SJCRH30 (cell line): ENCODE measurements at regions not wholly inside any gene's neighbourhood (a gene's known extent, or its start where the extent isn't known, plus 50 kb on each side); places are given as distances from the start of the nearest gene placed in this dataset.
"Not testable (repeated sequence)": the region's sequence is repeated elsewhere in the genome, so short reads cannot be mapped to it uniquely, and the experiment has no call there.

Experiments used
- DNase-seq, 2 experiments: peaks; one replicate each; pipeline ENCODE4 v3.0.0-alpha.2; 2015 to 2020
- H3K27ac ChIP-seq: fragments of 250-450 bp; sonication (Bioruptor Pico); 2 replicates; pipeline ENCODE4 v1.5.1; 2020; ENCODE audit warnings: mild to moderate bottlenecking, moderate library complexity
- H3K27me3 ChIP-seq: fragments of 250-450 bp; sonication (Bioruptor Pico); 2 replicates; pipeline ENCODE4 v1.5.1; 2020; ENCODE audit warnings: mild to moderate bottlenecking, moderate library complexity
- H3K36me3 ChIP-seq: fragments of 250-450 bp; sonication (Bioruptor Pico); 2 replicates; pipeline ENCODE4 v1.5.1; 2020; ENCODE audit warnings: mild to moderate bottlenecking, moderate library complexity
- H3K4me1 ChIP-seq: fragments of 250-450 bp; sonication (Bioruptor Pico); 2 replicates; pipeline ENCODE4 v1.5.1; 2020; ENCODE audit warnings: mild to moderate bottlenecking, moderate library complexity
- H3K4me3 ChIP-seq: fragments of 250-450 bp; sonication (Bioruptor Pico); 2 replicates; pipeline ENCODE4 v1.5.1; 2020; ENCODE audit warnings: mild to moderate bottlenecking, moderate library complexity
- H3K9me3 ChIP-seq: fragments of 250-450 bp; sonication (Bioruptor Pico); replicated peaks from 2 replicates; pipeline ENCODE4 v1.5.1; 2020; ENCODE audit warnings: mild to moderate bottlenecking, moderate library complexity

- H3K27me3 ChIP-seq, result peaks cover 4% of the 10 kb centered on the region; the same call in 1 of the 2 replicates
- no peaks in the 10 kb centered on the region for H3K36me3 ChIP-seq
- H3K27ac ChIP-seq, result no peak overlapping the region
- no peak overlapping the region for H3K4me3 ChIP-seq
- H3K9me3 ChIP-seq, result no peaks in the 10 kb centered on the region
- H3K4me1 ChIP-seq, result no peaks in the 10 kb centered on the region
- no peak for DNase-seq
These were observed 141.8 kb upstream of the ALKAL2 start for GRCh38 chr2:429575-430254.

GRCh38 chr2:429142-429541, 141.3 kb upstream of the ALKAL2 start:
- H3K4me3 ChIP-seq, result no peak overlapping the region
- no peak for DNase-seq
- peaks cover 4% of the 10 kb centered on the region; the same call in 1 of the 2 replicates for H3K27me3 ChIP-seq
- H3K4me1 ChIP-seq, result no peaks in the 10 kb centered on the region
- H3K9me3 ChIP-seq, result no peaks in the 10 kb centered on the region
- H3K36me3 ChIP-seq, result no peaks in the 10 kb centered on the region
- H3K27ac ChIP-seq, result no peak overlapping the region

GRCh38 chr2:428591-428990, 140.7 kb upstream of the ALKAL2 start:
- no peak overlapping the region for H3K27ac ChIP-seq
- no peaks in the 10 kb centered on the region for H3K9me3 ChIP-seq
- no peak for DNase-seq
- H3K4me1 ChIP-seq, result no peaks in the 10 kb centered on the region
- no peaks in the 10 kb centered on the region for H3K36me3 ChIP-seq
- H3K4me3 ChIP-seq, result no peak overlapping the region
- H3K27me3 ChIP-seq, result peaks cover 4% of the 10 kb centered on the region; the same call in 1 of the 2 replicates

- not testable (repeated sequence) for DNase-seq, H3K4me3 ChIP-seq, H3K4me1 ChIP-seq, H3K36me3 ChIP-seq, H3K27me3 ChIP-seq, H3K9me3 ChIP-seq, H3K27ac ChIP-seq
These were observed 138.8 kb upstream of the ALKAL2 start for GRCh38 chr2:426696-427095.

- Histone ChIP-seq H3K27ac (no peak overlapping the region), H3K4me1 (no peaks in the 10 kb centered on the region), H3K36me3 (no peaks in the 10 kb centered on the region), H3K4me3 (no peak overlapping the region), H3K27me3 (no peaks in the 10 kb centered on the region), H3K9me3 (no peaks in the 10 kb centered on the region)
- DNase-seq, result no peak
These were observed 138.1 kb upstream of the ALKAL2 start for GRCh38 chr2:425947-426346.

GRCh38 chr2:425243-425642, 137.4 kb upstream of the ALKAL2 start:
- H3K27ac ChIP-seq, result no peak overlapping the region
- DNase-seq, result no peak
- H3K4me1 ChIP-seq, result no peaks in the 10 kb centered on the region
- no peaks in the 10 kb centered on the region for H3K36me3 ChIP-seq
- no peaks in the 10 kb centered on the region for H3K27me3 ChIP-seq
- no peak overlapping the region for H3K4me3 ChIP-seq
- H3K9me3 ChIP-seq, result no peaks in the 10 kb centered on the region

- Histone ChIP-seq H3K36me3 (no peaks in the 10 kb centered on the region), H3K9me3 (no peaks in the 10 kb centered on the region), H3K4me3 (no peak overlapping the region), H3K4me1 (no peaks in the 10 kb centered on the region), H3K27me3 (no peaks in the 10 kb centered on the region), H3K27ac (no peak overlapping the region)
- no peak for DNase-seq
These were observed 136.6 kb upstream of the ALKAL2 start for GRCh38 chr2:424306-425171.

- no peak overlapping the region for H3K4me3 ChIP-seq
- H3K36me3 ChIP-seq, result no peaks in the 10 kb centered on the region
- no peak overlapping the region for H3K27ac ChIP-seq
- no peaks in the 10 kb centered on the region for H3K4me1 ChIP-seq
- DNase-seq, result no peak
- H3K27me3 ChIP-seq, result no peaks in the 10 kb centered on the region
- H3K9me3 ChIP-seq, result no peaks in the 10 kb centered on the region
These were observed 135.6 kb upstream of the ALKAL2 start for GRCh38 chr2:423479-423878.

- Histone ChIP-seq H3K4me3 (no peak overlapping the region), H3K36me3 (no peaks in the 10 kb centered on the region), H3K27ac (no peak overlapping the region), H3K4me1 (no peaks in the 10 kb centered on the region), H3K9me3 (no peaks in the 10 kb centered on the region), H3K27me3 (no peaks in the 10 kb centered on the region)
- no peak for DNase-seq
These were observed 135.0 kb upstream of the ALKAL2 start for GRCh38 chr2:422676-423435.

GRCh38 chr2:421406-421805, 133.5 kb upstream of the ALKAL2 start:
- no peak for DNase-seq
- Histone ChIP-seq H3K36me3 (no peaks in the 10 kb centered on the region), H3K27ac (no peak overlapping the region), H3K27me3 (no peaks in the 10 kb centered on the region), H3K9me3 (no peaks in the 10 kb centered on the region), H3K4me1 (no peaks in the 10 kb centered on the region), H3K4me3 (no peak overlapping the region)

- no peaks in the 10 kb centered on the region for H3K4me1 ChIP-seq
These were observed 131.9 kb upstream of the ALKAL2 start for GRCh38 chr2:419687-420317.

GRCh38 chr2:417662-418061, 129.8 kb upstream of the ALKAL2 start:
- no peak overlapping the region for H3K27ac ChIP-seq
- no peak for DNase-seq
- H3K4me1 ChIP-seq, result no peaks in the 10 kb centered on the region
- no peaks in the 10 kb centered on the region for H3K9me3 ChIP-seq
- H3K36me3 ChIP-seq, result no peaks in the 10 kb centered on the region
- no peak overlapping the region for H3K4me3 ChIP-seq
- no peaks in the 10 kb centered on the region for H3K27me3 ChIP-seq

More at GRCh38 chr2:419687-420317, 131.9 kb upstream of the ALKAL2 start:
- no peaks in the 10 kb centered on the region for H3K9me3 ChIP-seq
- no peak overlapping the region for H3K4me3 ChIP-seq
- H3K27me3 ChIP-seq, result no peaks in the 10 kb centered on the region
- H3K36me3 ChIP-seq, result no peaks in the 10 kb centered on the region
- no peak overlapping the region for H3K27ac ChIP-seq
- no peak for DNase-seq

GRCh38 chr2:417006-417405, 129.1 kb upstream of the ALKAL2 start:
- Histone ChIP-seq H3K9me3 (no peaks in the 10 kb centered on the region), H3K4me3 (no peak overlapping the region), H3K27ac (no peak overlapping the region), H3K36me3 (no peaks in the 10 kb centered on the region), H3K27me3 (no peaks in the 10 kb centered on the region), H3K4me1 (no peaks in the 10 kb centered on the region)
- DNase-seq, result no peak

- H3K27ac ChIP-seq, result no peak overlapping the region
- DNase-seq, result no peak
- H3K27me3 ChIP-seq, result no peaks in the 10 kb centered on the region
- H3K9me3 ChIP-seq, result no peaks in the 10 kb centered on the region
- H3K4me1 ChIP-seq, result no peaks in the 10 kb centered on the region
- no peaks in the 10 kb centered on the region for H3K36me3 ChIP-seq
- H3K4me3 ChIP-seq, result no peak overlapping the region
These were observed 128.2 kb upstream of the ALKAL2 start for GRCh38 chr2:415986-416610.
